ENCODE measurements at regions not wholly inside any gene's neighbourhood (a gene's known extent, or its start where the extent isn't known, plus 50 kb on each side); places are given as distances from the start of the nearest gene placed in this dataset.
A peak's percentile ranks its signal among the peaks of the same experiment; 100 is the strongest.
"Not testable (repeated sequence)": the region's sequence is repeated elsewhere in the genome, so short reads cannot be mapped to it uniquely, and the experiment has no call there.

- no peak overlapping the region for H3K4me3 ChIP-seq (ENCODE audit: low read length)
- TF ChIP-seq CTCF (conservative IDR thresholded peaks at IDR 0.05; ENCODE audit: low read depth, low read length), result no peak
- DNase-seq (ENCODE audit: low read depth), result no peak
Observed at GRCh38 chr14:39505812-39506211, 73.6 kb upstream of the FBXO33 start.

GRCh38 chr14:39500253-39500652 is 68.0 kb upstream of the FBXO33 start:
- H3K4me3 ChIP-seq (ENCODE audit: low read length), result no peak overlapping the region
- no peak for DNase-seq (ENCODE audit: low read depth)
- no peak for TF ChIP-seq CTCF (conservative IDR thresholded peaks at IDR 0.05; ENCODE audit: low read depth, low read length)

GRCh38 chr14:39499514-39499913 is 67.3 kb upstream of the FBXO33 start:
- no peak overlapping the region for H3K4me3 ChIP-seq (ENCODE audit: low read length)
- no peak for TF ChIP-seq CTCF (conservative IDR thresholded peaks at IDR 0.05; ENCODE audit: low read depth, low read length)
- DNase-seq (ENCODE audit: low read depth), result no peak

GRCh38 chr14:39497677-39498076 is 65.4 kb upstream of the FBXO33 start:
- not testable (repeated sequence) for H3K4me3 ChIP-seq (ENCODE audit: low read length); DNase-seq (ENCODE audit: low read depth)

GRCh38 chr14:39492267-39492666 is 60.0 kb upstream of the FBXO33 start:
- no peak for TF ChIP-seq CTCF (conservative IDR thresholded peaks at IDR 0.05; ENCODE audit: low read depth, low read length)
- H3K4me3 ChIP-seq (ENCODE audit: low read length), result no peak overlapping the region
- DNase-seq (ENCODE audit: low read depth), result peak; percentile 93

- peak; percentile 8 for DNase-seq (ENCODE audit: low read depth)
- no peak overlapping the region for H3K4me3 ChIP-seq (ENCODE audit: low read length)
- peak; percentile 27 for TF ChIP-seq CTCF (conservative IDR thresholded peaks at IDR 0.05; ENCODE audit: low read depth, low read length)
Observed at GRCh38 chr14:39491134-39491571, 58.9 kb upstream of the FBXO33 start.

- H3K4me3 ChIP-seq (ENCODE audit: low read length), result no peak overlapping the region
- no peak for TF ChIP-seq CTCF (conservative IDR thresholded peaks at IDR 0.05; ENCODE audit: low read depth, low read length)
- DNase-seq (ENCODE audit: low read depth), result peak; percentile 33
Observed at GRCh38 chr14:39488600-39488999, 56.4 kb upstream of the FBXO33 start.

- H3K4me3 ChIP-seq (ENCODE audit: low read length), result no peak overlapping the region
- TF ChIP-seq CTCF (conservative IDR thresholded peaks at IDR 0.05; ENCODE audit: low read depth, low read length), result no peak
- no peak for DNase-seq (ENCODE audit: low read depth)
Observed at GRCh38 chr14:39483682-39484081, 51.4 kb upstream of the FBXO33 start.
